Activated CD8-positive, alpha-beta memory T cell treated with anti-CD3 and anti-CD28 coated beads, Interleukin-2, amount 50 U/mL, for 48 hours (primary cell): ENCODE measurements at regions not wholly inside any gene's neighbourhood (a gene's known extent, or its start where the extent isn't known, plus 50 kb on each side); places are given as distances from the start of the nearest gene placed in this dataset.

Source experiments
- DNase-seq: peaks from one replicate; pipeline ENCODE4 v3.0.0-alpha.2; 2020

- no peak for DNase-seq
These were observed 269.4 kb downstream of the LOXHD1 start for GRCh38 chr18:46387441-46388131.

- DNase-seq = no peak
These were observed 268.7 kb downstream of the LOXHD1 start for GRCh38 chr18:46388286-46388685.

GRCh38 chr18:46392576-46392975 lies 264.4 kb downstream of the LOXHD1 start:
- no peak for DNase-seq

- no peak for DNase-seq
These were observed 263.8 kb downstream of the LOXHD1 start for GRCh38 chr18:46393230-46393629.

- DNase-seq = no peak
These were observed 263.1 kb downstream of the LOXHD1 start for GRCh38 chr18:46393961-46394360.

- DNase-seq = no peak
These were observed 261.2 kb downstream of the LOXHD1 start for GRCh38 chr18:46395795-46396194.

- DNase-seq = no peak
These were observed 259.8 kb downstream of the LOXHD1 start for GRCh38 chr18:46397174-46397573.

GRCh38 chr18:46398005-46398404 lies 259.0 kb downstream of the LOXHD1 start:
- DNase-seq = no peak

- DNase-seq = no peak
These were observed 258.4 kb downstream of the LOXHD1 start for GRCh38 chr18:46398625-46399024.

- DNase-seq = no peak
These were observed 257.7 kb downstream of the LOXHD1 start for GRCh38 chr18:46399303-46399702.

- no peak for DNase-seq
These were observed 256.6 kb downstream of the LOXHD1 start for GRCh38 chr18:46400449-46400848.

GRCh38 chr18:46401486-46402070 lies 255.4 kb downstream of the LOXHD1 start:
- DNase-seq = no peak

- no peak for DNase-seq
These were observed 254.6 kb downstream of the LOXHD1 start for GRCh38 chr18:46402396-46402795.

- DNase-seq = no peak
These were observed 254.1 kb downstream of the LOXHD1 start for GRCh38 chr18:46402945-46403344.

GRCh38 chr18:46405832-46406538 lies 251.0 kb downstream of the LOXHD1 start:
- no peak for DNase-seq

- no peak for DNase-seq
These were observed 250.5 kb downstream of the LOXHD1 start for GRCh38 chr18:46406539-46406932.

GRCh38 chr18:46407486-46408166 lies 249.4 kb downstream of the LOXHD1 start:
- no peak for DNase-seq

- no peak for DNase-seq
These were observed 248.6 kb downstream of the LOXHD1 start for GRCh38 chr18:46408334-46408987.

- DNase-seq = no peak
These were observed 245.7 kb downstream of the LOXHD1 start for GRCh38 chr18:46411191-46411828.

- no peak for DNase-seq
These were observed 244.9 kb downstream of the LOXHD1 start for GRCh38 chr18:46411867-46412690.

GRCh38 chr18:46412916-46413315 lies 244.1 kb downstream of the LOXHD1 start:
- DNase-seq = no peak

GRCh38 chr18:46413684-46414083 lies 243.3 kb downstream of the LOXHD1 start:
- DNase-seq = no peak
